ENCODE measurements at regions not wholly inside any gene's neighbourhood (a gene's known extent, or its start where the extent isn't known, plus 50 kb on each side); places are given as distances from the start of the nearest gene placed in this dataset.

DNA sequence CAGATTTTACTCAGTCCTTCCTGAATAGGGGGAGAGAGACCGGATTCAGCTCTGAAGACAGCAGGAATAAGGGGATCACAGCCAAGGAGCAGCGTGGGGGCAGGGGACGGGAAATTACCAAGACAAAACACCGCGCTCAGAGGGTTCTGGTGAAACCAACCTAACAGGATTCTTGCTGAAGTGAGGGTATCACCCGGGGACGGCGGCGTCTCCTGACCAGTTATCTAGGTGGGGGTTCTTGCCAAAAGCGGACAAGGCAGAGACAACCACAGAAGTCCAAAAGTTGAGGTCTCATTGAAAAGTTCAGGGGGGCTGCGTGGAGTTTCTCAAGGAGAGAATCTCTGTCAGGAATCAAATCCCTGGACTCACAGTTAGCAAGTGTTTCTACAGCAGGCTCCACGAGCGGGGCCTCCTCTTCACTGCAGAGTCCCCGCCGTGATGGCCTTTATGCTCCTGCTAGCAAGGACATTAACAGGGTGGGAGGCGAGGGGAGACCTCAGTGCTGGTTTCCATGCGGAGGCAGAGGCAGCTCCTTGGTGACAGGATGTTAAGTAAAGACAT, 291.0 kb downstream of the BRD1 start:
- Histone ChIP-seq H2AFZ (replicated peaks; ENCODE audit: low read length, poor library complexity) (no peak overlapping the region), H3K9ac (ENCODE audit: low read depth, low read length) (no peak overlapping the region), H3K27ac (ENCODE audit: insufficient read depth, low read length) (no peak overlapping the region), H3K27me3 (ENCODE audit: control insufficient read depth, insufficient read depth, low read length) (no peaks in the 10 kb centered on the region), H3K9me3 (ENCODE audit: control insufficient read depth, insufficient read depth, low read length) (peaks cover 52% of the 10 kb centered on the region), H4K8ac (ENCODE audit: low read depth in 2 of 2, low read length in 2 of 2) (no peak overlapping the region), H3K4me2 (ENCODE audit: low read depth, low read length) (no peak overlapping the region), H3K4me3 (ENCODE audit: insufficient read depth, low read depth, low read length) (no peak overlapping the region), H3K79me1 (ENCODE audit: low read depth in 1 of 2, low read length in 2 of 2) (no peaks in the 10 kb centered on the region), H2AK9ac (replicated peaks; ENCODE audit: low read depth, low read length, poor library complexity) (no peak overlapping the region), H2BK20ac (ENCODE audit: low read depth, low read length) (no peak overlapping the region), H3K4ac (ENCODE audit: low read depth, low read length) (no peak overlapping the region), H3K4me1 (ENCODE audit: control insufficient read depth, insufficient read depth, low read length) (no peaks in the 10 kb centered on the region), H4K20me1 (ENCODE audit: insufficient read depth, low read length) (no peaks in the 10 kb centered on the region), H4K91ac (ENCODE audit: insufficient read depth, low read depth, low read length) (no peak overlapping the region), H4K5ac (ENCODE audit: low read depth, low read length) (no peak overlapping the region), H3K23ac (ENCODE audit: low read depth, low read length) (no peak overlapping the region), H3K56ac (ENCODE audit: extremely low read depth, insufficient read depth, low read length) (no peak overlapping the region), H3K9me1 (ENCODE audit: insufficient read depth, low read length) (no peaks in the 10 kb centered on the region), H2BK15ac (ENCODE audit: low read depth, low read length) (no peak overlapping the region), H2BK5ac (ENCODE audit: low read depth, low read length, poor library complexity, severe bottlenecking) (no peak overlapping the region), H2BK120ac (ENCODE audit: low read depth, low read length) (no peak overlapping the region), H3K18ac (ENCODE audit: low read depth, low read length) (no peak overlapping the region), H3K36me3 (ENCODE audit: control insufficient read depth, insufficient read depth, low read length) (no peaks in the 10 kb centered on the region), H3K14ac (replicated peaks; ENCODE audit: low read depth, low read length) (no peak overlapping the region), H2AK5ac (ENCODE audit: low read depth, low read length) (no peak overlapping the region)
- 15% methylated on average over 10 of the region's 17 CpGs; no CpG with 5 or more reads in 1 of the 2 experiments for WGBS, 2 experiments (ENCODE audit: extremely low coverage in 2 of 2, insufficient read length in 1 of 2)
- in situ Hi-C loops (cut with MboI; ENCODE audit: low sequenced_read_pairs) = no loop called here
- ATAC-seq (ENCODE audit: low read depth) (no peak), DNase-seq (no peak)
- dilution Hi-C loops (cut with HindIII; ENCODE audit: low sequenced_read_pairs, unreplicated experiment) = no loop called here
- intact Hi-C loops (cut with micrococcal nuclease) = no loop called here
- CTCF ChIA-PET = no interaction called here
- POLR2A ChIA-PET (ENCODE audit: unreplicated experiment) = no interaction called here
- TF ChIP-seq FOS (IDR thresholded peaks at IDR 0.05; ENCODE audit: low read depth, low read length) = no peak
- TF ChIP-seq NFE2L2 (IDR thresholded peaks at IDR 0.05; ENCODE audit: low read depth, low read length) = no peak
- no peak for TF ChIP-seq CHD1 (IDR thresholded peaks at IDR 0.05; ENCODE audit: low read depth, low read length)
- no peak for TF ChIP-seq RFX5 (IDR thresholded peaks at IDR 0.05; ENCODE audit: low read depth, low read length)
- no peak for TF ChIP-seq BHLHE40 (IDR thresholded peaks at IDR 0.05; ENCODE audit: low read depth, low read length)
- TF ChIP-seq POLR2A (IDR thresholded peaks at IDR 0.05; ENCODE audit: low read depth, low read length) = no peak
- TF ChIP-seq, protein P1, sequence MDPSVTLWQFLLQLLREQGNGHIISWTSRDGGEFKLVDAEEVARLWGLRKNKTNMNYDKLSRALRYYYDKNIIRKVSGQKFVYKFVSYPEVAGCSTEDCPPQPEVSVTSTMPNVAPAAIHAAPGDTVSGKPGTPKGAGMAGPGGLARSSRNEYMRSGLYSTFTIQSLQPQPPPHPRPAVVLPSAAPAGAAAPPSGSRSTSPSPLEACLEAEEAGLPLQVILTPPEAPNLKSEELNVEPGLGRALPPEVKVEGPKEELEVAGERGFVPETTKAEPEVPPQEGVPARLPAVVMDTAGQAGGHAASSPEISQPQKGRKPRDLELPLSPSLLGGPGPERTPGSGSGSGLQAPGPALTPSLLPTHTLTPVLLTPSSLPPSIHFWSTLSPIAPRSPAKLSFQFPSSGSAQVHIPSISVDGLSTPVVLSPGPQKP (IDR thresholded peaks at IDR 0.05; ENCODE audit: borderline replicate concordance, low read depth, low read length) = no peak
- TF ChIP-seq, protein P2, sequence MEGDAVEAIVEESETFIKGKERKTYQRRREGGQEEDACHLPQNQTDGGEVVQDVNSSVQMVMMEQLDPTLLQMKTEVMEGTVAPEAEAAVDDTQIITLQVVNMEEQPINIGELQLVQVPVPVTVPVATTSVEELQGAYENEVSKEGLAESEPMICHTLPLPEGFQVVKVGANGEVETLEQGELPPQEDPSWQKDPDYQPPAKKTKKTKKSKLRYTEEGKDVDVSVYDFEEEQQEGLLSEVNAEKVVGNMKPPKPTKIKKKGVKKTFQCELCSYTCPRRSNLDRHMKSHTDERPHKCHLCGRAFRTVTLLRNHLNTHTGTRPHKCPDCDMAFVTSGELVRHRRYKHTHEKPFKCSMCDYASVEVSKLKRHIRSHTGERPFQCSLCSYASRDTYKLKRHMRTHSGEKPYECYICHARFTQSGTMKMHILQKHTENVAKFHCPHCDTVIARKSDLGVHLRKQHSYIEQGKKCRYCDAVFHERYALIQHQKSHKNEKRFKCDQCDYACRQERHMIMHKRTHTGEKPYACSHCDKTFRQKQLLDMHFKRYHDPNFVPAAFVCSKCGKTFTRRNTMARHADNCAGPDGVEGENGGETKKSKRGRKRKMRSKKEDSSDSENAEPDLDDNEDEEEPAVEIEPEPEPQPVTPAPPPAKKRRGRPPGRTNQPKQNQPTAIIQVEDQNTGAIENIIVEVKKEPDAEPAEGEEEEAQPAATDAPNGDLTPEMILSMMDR (conservative IDR thresholded peaks at IDR 0.05; ENCODE audit: low read depth, low read length) = no peak
- BruUV-seq (replicated peaks) = no TSS peak

All from IMR-90 (cell line).